NCI-H526 (cell line): ENCODE measurements at regions not wholly inside any gene's neighbourhood (a gene's known extent, or its start where the extent isn't known, plus 50 kb on each side); places are given as distances from the start of the nearest gene placed in this dataset.

Source experiments
- DNase-seq, 2 experiments: peaks; one replicate each; lab custom pipeline; 2025; lab: John Stamatoyannopoulos, UW

GRCh38 chr12:22991250-22991844, 366.4 kb downstream of the ETNK1 start:
- DNase-seq, result no peak

GRCh38 chr12:22993609-22994315, 368.8 kb downstream of the ETNK1 start:
- DNase-seq, result peak in 1 of 2 experiments; percentile 8

GRCh38 chr12:22994316-22994675, 369.3 kb downstream of the ETNK1 start:
- DNase-seq, result no peak

GRCh38 chr12:23001487-23001886, 376.5 kb downstream of the ETNK1 start:
- no peak for DNase-seq

- DNase-seq, result no peak
These were observed 377.4 kb downstream of the ETNK1 start for GRCh38 chr12:23002381-23002780.

- DNase-seq, result no peak
These were observed 379.6 kb downstream of the ETNK1 start for GRCh38 chr12:23004473-23005020.

GRCh38 chr12:23005387-23005786, 380.4 kb downstream of the ETNK1 start:
- no peak for DNase-seq

- no peak for DNase-seq
These were observed 381.4 kb downstream of the ETNK1 start for GRCh38 chr12:23006413-23006812.

GRCh38 chr12:23008623-23009022, 383.7 kb downstream of the ETNK1 start:
- DNase-seq, result no peak

GRCh38 chr12:23014749-23015148, 389.8 kb downstream of the ETNK1 start:
- DNase-seq, result no peak

- DNase-seq, result peak; percentile 85 to 89
These were observed 400.5 kb downstream of the ETNK1 start for GRCh38 chr12:23025372-23026016.

- no peak for DNase-seq
These were observed 403.3 kb downstream of the ETNK1 start for GRCh38 chr12:23028158-23028802.

- no peak for DNase-seq
These were observed 404.2 kb downstream of the ETNK1 start for GRCh38 chr12:23029185-23029584.

- no peak for DNase-seq
These were observed 414.9 kb downstream of the ETNK1 start for GRCh38 chr12:23039834-23040233.

GRCh38 chr12:23041774-23042173, 416.8 kb downstream of the ETNK1 start:
- no peak for DNase-seq

GRCh38 chr12:23043646-23044045, 418.7 kb downstream of the ETNK1 start:
- no peak for DNase-seq

GRCh38 chr12:23049180-23049579, 424.2 kb downstream of the ETNK1 start:
- DNase-seq, result no peak

GRCh38 chr12:23055004-23055403, 430.0 kb downstream of the ETNK1 start:
- DNase-seq, result peak; percentile 31 to 62

- no peak for DNase-seq
These were observed 432.6 kb downstream of the ETNK1 start for GRCh38 chr12:23057571-23057970.

- DNase-seq, result no peak
These were observed 435.2 kb downstream of the ETNK1 start for GRCh38 chr12:23060161-23060560.

- DNase-seq, result no peak
These were observed 438.2 kb downstream of the ETNK1 start for GRCh38 chr12:23063206-23063605.

- DNase-seq, result no peak
These were observed 441.1 kb downstream of the ETNK1 start for GRCh38 chr12:23066095-23066494.

- DNase-seq, result no peak
These were observed 458.3 kb downstream of the ETNK1 start for GRCh38 chr12:23083267-23083666.
